ENCODE measurements at regions not wholly inside any gene's neighbourhood (a gene's known extent, or its start where the extent isn't known, plus 50 kb on each side); places are given as distances from the start of the nearest gene placed in this dataset.

GRCh38 chr13:23980160-23980551 is 82.9 kb upstream of the C1QTNF9B start:
- no peak for TF ChIP-seq CTCF (IDR thresholded peaks at IDR 0.05; ENCODE audit: low read length)
- TF ChIP-seq EZH2 (optimal IDR thresholded peaks at IDR 0.05; ENCODE audit: low read depth, low read length), result no peak
- TF ChIP-seq EZH2phosphoT487 (IDR thresholded peaks at IDR 0.05; ENCODE audit: low read length), result no peak

Data from MM.1S (cell line).